ENCODE measurements at regions not wholly inside any gene's neighbourhood (a gene's known extent, or its start where the extent isn't known, plus 50 kb on each side); places are given as distances from the start of the nearest gene placed in this dataset.
"Not testable (repeated sequence)": the region's sequence is repeated elsewhere in the genome, so short reads cannot be mapped to it uniquely, and the experiment has no call there.

- DNase-seq (ENCODE audit: low spot score) = no peak
Observed at GRCh38 chr2:131828164-131828561, 300.5 kb downstream of the CCDC74A start.

GRCh38 chr2:131828633-131829455 is 301.2 kb downstream of the CCDC74A start:
- DNase-seq (ENCODE audit: low spot score) = not testable (repeated sequence)

- not testable (repeated sequence) for DNase-seq (ENCODE audit: low spot score)
Observed at GRCh38 chr2:131829456-131830241, 302.0 kb downstream of the CCDC74A start.

GRCh38 chr2:131830242-131830945 is 302.7 kb downstream of the CCDC74A start:
- DNase-seq (ENCODE audit: low spot score) = not testable (repeated sequence)

- not testable (repeated sequence) for DNase-seq (ENCODE audit: low spot score)
Observed at GRCh38 chr2:131830946-131831310, 303.2 kb downstream of the CCDC74A start.

GRCh38 chr2:131831450-131832208 is 303.9 kb downstream of the CCDC74A start:
- not testable (repeated sequence) for DNase-seq (ENCODE audit: low spot score)

- DNase-seq (ENCODE audit: low spot score) = not testable (repeated sequence)
Observed at GRCh38 chr2:131832209-131832780, 304.6 kb downstream of the CCDC74A start.

GRCh38 chr2:131832917-131833316 is 305.2 kb downstream of the CCDC74A start:
- not testable (repeated sequence) for DNase-seq (ENCODE audit: low spot score)

GRCh38 chr2:131833367-131834202 is 305.9 kb downstream of the CCDC74A start:
- not testable (repeated sequence) for DNase-seq (ENCODE audit: low spot score)

- not testable (repeated sequence) for DNase-seq (ENCODE audit: low spot score)
Observed at GRCh38 chr2:131834203-131835020, 306.7 kb downstream of the CCDC74A start.

- DNase-seq (ENCODE audit: low spot score) = not testable (repeated sequence)
Observed at GRCh38 chr2:131835022-131835421, 307.3 kb downstream of the CCDC74A start.

- no peak for DNase-seq (ENCODE audit: low spot score)
Observed at GRCh38 chr2:131835621-131836091, 308.0 kb downstream of the CCDC74A start.

GRCh38 chr2:131836116-131836515 is 308.4 kb downstream of the CCDC74A start:
- not testable (repeated sequence) for DNase-seq (ENCODE audit: low spot score)

GRCh38 chr2:131844044-131844443 is 316.4 kb downstream of the CCDC74A start:
- not testable (repeated sequence) for DNase-seq (ENCODE audit: low spot score)

GRCh38 chr2:131856202-131856601 is 305.6 kb downstream of the ANKRD30BL start:
- not testable (repeated sequence) for DNase-seq (ENCODE audit: low spot score)

GRCh38 chr2:131858197-131858596 is 303.6 kb downstream of the ANKRD30BL start:
- DNase-seq (ENCODE audit: low spot score) = not testable (repeated sequence)
